Sigmoid colon (tissue), 6 donors: ENCODE measurements at regions not wholly inside any gene's neighbourhood (a gene's known extent, or its start where the extent isn't known, plus 50 kb on each side); places are given as distances from the start of the nearest gene placed in this dataset.

Source experiments
- DNase-seq: peaks from one replicate; pipeline ENCODE4 v3.0.0-alpha.2; 2019
- H3K27ac ChIP-seq, 4 donors: fragments of 200-600 bp; sonication (generic); one replicate each; pipeline ENCODE4 v1.5.1; 2016 to 2019; ENCODE audit warnings: mild to moderate bottlenecking in 1 of 4
- H3K27me3 ChIP-seq, 3 donors: fragments of 200-600 bp; sonication (generic); one replicate each; pipeline ENCODE4 v1.5.1; 2019; ENCODE audit warnings: mild to moderate bottlenecking in 1 of 3
- H3K36me3 ChIP-seq, 4 donors: fragments of 200-600 bp; sonication (generic); one replicate each; pipeline ENCODE4 v1.5.1; 2016 to 2019
- H3K4me1 ChIP-seq, 4 donors: fragments of 200-600 bp; sonication (generic); one replicate each; pipeline ENCODE4 v1.5.1; 2017 to 2019
- H3K4me3 ChIP-seq, 4 donors: fragments of 200-600 bp; sonication (generic); one replicate each; pipeline ENCODE4 v1.5.1; 2017 to 2019; ENCODE audit warnings: mild to moderate bottlenecking in 2 of 4, moderate library complexity in 1 of 4
- H3K9me3 ChIP-seq, 4 donors: fragments of 200-600 bp in 3 of 4; sonication (generic) in 3 of 4; one replicate each; pipeline versions ENCODE4 v1.5.1 to v1.6.1; 2013 to 2019
- EP300 ChIP-seq, 4 donors: sonication (generic); formaldehyde crosslinking; IDR thresholded peaks; one replicate each; pipeline ENCODE4 v1.6.1; 2017; ENCODE audit warnings: antibody characterized with exemption in 4 of 4
- POLR2A ChIP-seq, 2 donors: fragments of 450-650 bp; IDR thresholded peaks; one replicate each; pipeline ENCODE4 v1.6.1; 2016; ENCODE audit warnings: antibody characterized with exemption in 2 of 2, mild to moderate bottlenecking in 2 of 2, moderate library complexity in 2 of 2
- POLR2AphosphoS5 ChIP-seq, 4 donors: sonication (generic); formaldehyde crosslinking; IDR thresholded peaks; one replicate each; pipeline ENCODE4 v1.6.1; 2017; ENCODE audit warnings: antibody characterized with exemption in 4 of 4
- WGBS, 2 donors: extraction: QIAGEN DNeasy Blood & Tissue Kit; methylation state at CpG; one replicate each; pipeline ENCODE4 v1.1.7; 2013; 5-methylcytosine and 5-hydroxymethylcytosine counted together
- intact Hi-C: fragments of 100-400 bp; cut with DNase I; formaldehyde crosslinking; loops from one replicate; pipeline ENCODE4 v1.15.1; 2023
- TF ChIP-seq, protein P1 (sequence below), 4 experiments: fragments of 450-650 bp in 3 of 4; fragments of 200-600 bp in 1 of 4; IDR thresholded peaks; one replicate each; pipeline ENCODE4 v1.5.1; 2016 to 2019; ENCODE audit warnings: antibody characterized with exemption in 4 of 4, mild to moderate bottlenecking in 3 of 4, moderate library complexity in 2 of 4
- donor health status: healthy with polysubstance abuse.
- donor health status: healthy.

GRCh38 chr16:51388516-51388951, 237.5 kb upstream of the SALL1 start:
- Histone ChIP-seq H3K36me3 (no peaks in the 10 kb centered on the region), H3K27ac (no peak overlapping the region), H3K27me3 (peaks cover 0 to 11% (median 0%) of the 10 kb centered on the region in 3 donors), H3K9me3 (peaks cover 0 to 6% (median 2%) of the 10 kb centered on the region in 4 donors), H3K4me1 (no peaks in the 10 kb centered on the region), H3K4me3 (no peak overlapping the region)
- intact Hi-C loops = no loop called here
- TF ChIP-seq POLR2A (IDR thresholded peaks at IDR 0.05) = no peak
- TF ChIP-seq EP300 (IDR thresholded peaks at IDR 0.05) = no peak
- no peak for TF ChIP-seq POLR2AphosphoS5 (IDR thresholded peaks at IDR 0.05)
- TF ChIP-seq, protein P1, sequence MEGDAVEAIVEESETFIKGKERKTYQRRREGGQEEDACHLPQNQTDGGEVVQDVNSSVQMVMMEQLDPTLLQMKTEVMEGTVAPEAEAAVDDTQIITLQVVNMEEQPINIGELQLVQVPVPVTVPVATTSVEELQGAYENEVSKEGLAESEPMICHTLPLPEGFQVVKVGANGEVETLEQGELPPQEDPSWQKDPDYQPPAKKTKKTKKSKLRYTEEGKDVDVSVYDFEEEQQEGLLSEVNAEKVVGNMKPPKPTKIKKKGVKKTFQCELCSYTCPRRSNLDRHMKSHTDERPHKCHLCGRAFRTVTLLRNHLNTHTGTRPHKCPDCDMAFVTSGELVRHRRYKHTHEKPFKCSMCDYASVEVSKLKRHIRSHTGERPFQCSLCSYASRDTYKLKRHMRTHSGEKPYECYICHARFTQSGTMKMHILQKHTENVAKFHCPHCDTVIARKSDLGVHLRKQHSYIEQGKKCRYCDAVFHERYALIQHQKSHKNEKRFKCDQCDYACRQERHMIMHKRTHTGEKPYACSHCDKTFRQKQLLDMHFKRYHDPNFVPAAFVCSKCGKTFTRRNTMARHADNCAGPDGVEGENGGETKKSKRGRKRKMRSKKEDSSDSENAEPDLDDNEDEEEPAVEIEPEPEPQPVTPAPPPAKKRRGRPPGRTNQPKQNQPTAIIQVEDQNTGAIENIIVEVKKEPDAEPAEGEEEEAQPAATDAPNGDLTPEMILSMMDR (IDR thresholded peaks at IDR 0.05) = no peak
- no peak for DNase-seq
- 81% methylated on average over 6 of the region's 6 CpGs for WGBS, 2 donors

- Histone ChIP-seq H3K27me3 (peaks cover 0 to 4% (median 0%) of the 10 kb centered on the region in 3 donors), H3K4me3 (no peak overlapping the region), H3K36me3 (no peaks in the 10 kb centered on the region), H3K4me1 (no peaks in the 10 kb centered on the region), H3K9me3 (peaks cover 0 to 3% (median 0%) of the 10 kb centered on the region in 4 donors), H3K27ac (no peak overlapping the region)
- WGBS, 2 donors = 49 to 58% methylated on average over 3 of the region's 3 CpGs
- TF ChIP-seq, protein P1 (IDR thresholded peaks at IDR 0.05) = no peak
- no peak for TF ChIP-seq POLR2A (IDR thresholded peaks at IDR 0.05)
- TF ChIP-seq EP300 (IDR thresholded peaks at IDR 0.05) = no peak
- no peak for TF ChIP-seq POLR2AphosphoS5 (IDR thresholded peaks at IDR 0.05)
- no peak for DNase-seq
- intact Hi-C loops = no loop called here
These were observed 232.8 kb upstream of the SALL1 start for GRCh38 chr16:51383909-51384308.

- Histone ChIP-seq H3K27me3 (no peaks in the 10 kb centered on the region), H3K4me3 (no peak overlapping the region), H3K9me3 (no peaks in the 10 kb centered on the region), H3K27ac (no peak overlapping the region), H3K36me3 (no peaks in the 10 kb centered on the region), H3K4me1 (no peaks in the 10 kb centered on the region)
- 88 to 96% methylated on average over 1 of the region's 1 CpG for WGBS, 2 donors
- DNase-seq = no peak
- intact Hi-C loops = no loop called here
- TF ChIP-seq POLR2AphosphoS5 (IDR thresholded peaks at IDR 0.05) = no peak
- TF ChIP-seq POLR2A (IDR thresholded peaks at IDR 0.05) = no peak
- TF ChIP-seq EP300 (IDR thresholded peaks at IDR 0.05) = no peak
These were observed 231.9 kb upstream of the SALL1 start for GRCh38 chr16:51382940-51383339.

DNA sequence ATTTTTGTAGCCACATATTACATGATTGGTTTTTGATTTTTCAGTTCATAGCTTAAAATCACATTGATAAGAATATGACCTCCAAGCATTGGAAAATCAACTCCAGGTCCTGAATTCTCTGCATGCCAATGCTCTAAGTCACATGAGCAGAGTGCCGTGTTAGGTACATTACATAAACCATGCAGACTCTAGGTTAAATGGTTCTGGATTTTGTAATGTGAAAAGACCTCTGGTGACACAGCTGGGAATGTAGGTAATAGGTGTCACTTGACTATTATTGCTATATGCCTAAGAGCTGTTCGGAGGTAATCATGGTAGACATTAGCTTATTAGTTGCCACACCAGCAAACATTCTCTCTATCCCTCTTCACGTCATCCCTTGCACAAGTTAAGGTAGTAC, 231.1 kb upstream of the SALL1 start:
- no peaks in the 10 kb centered on the region for H3K4me1 ChIP-seq
- WGBS, 2 donors = 65 to 70% methylated on average over 3 of the region's 3 CpGs

GRCh38 chr16:51376080-51376479, 225.0 kb upstream of the SALL1 start:
- Histone ChIP-seq H3K27ac (no peak overlapping the region), H3K4me3 (no peak overlapping the region)

More for the DNA sequence above, 231.1 kb upstream of the SALL1 start:
- TF ChIP-seq POLR2AphosphoS5 (IDR thresholded peaks at IDR 0.05) = no peak
- no peak for TF ChIP-seq EP300 (IDR thresholded peaks at IDR 0.05)
- no peak for TF ChIP-seq POLR2A (IDR thresholded peaks at IDR 0.05)
- no peaks in the 10 kb centered on the region for H3K27me3 ChIP-seq
- no peak for DNase-seq
- no peaks in the 10 kb centered on the region for H3K9me3 ChIP-seq
- H3K27ac ChIP-seq = no peak overlapping the region
- no peaks in the 10 kb centered on the region for H3K36me3 ChIP-seq
- intact Hi-C loops = no loop called here
- H3K4me3 ChIP-seq = no peak overlapping the region

More at GRCh38 chr16:51376080-51376479, 225.0 kb upstream of the SALL1 start:
- Histone ChIP-seq H3K36me3 (no peaks in the 10 kb centered on the region), H3K4me1 (no peaks in the 10 kb centered on the region), H3K9me3 (no peaks in the 10 kb centered on the region), H3K27me3 (no peaks in the 10 kb centered on the region)
- no peak for TF ChIP-seq POLR2AphosphoS5 (IDR thresholded peaks at IDR 0.05)
- no peak for TF ChIP-seq EP300 (IDR thresholded peaks at IDR 0.05)
- TF ChIP-seq, protein P1 (IDR thresholded peaks at IDR 0.05) = no peak
- TF ChIP-seq POLR2A (IDR thresholded peaks at IDR 0.05) = no peak
- WGBS, 2 donors = 83 to 86% methylated on average over 3 of the region's 3 CpGs
- DNase-seq = no peak
- intact Hi-C loops = no loop called here
